Mucosa of descending colon (tissue), 3 donors: ENCODE measurements at regions not wholly inside any gene's neighbourhood (a gene's known extent, or its start where the extent isn't known, plus 50 kb on each side); places are given as distances from the start of the nearest gene placed in this dataset.
A peak's percentile ranks its signal among the peaks of the same experiment; 100 is the strongest.
"Not testable (repeated sequence)": the region's sequence is repeated elsewhere in the genome, so short reads cannot be mapped to it uniquely, and the experiment has no call there.

Experiments
- ATAC-seq: fragments of 200-7000 bp; cut with Tn5 transposase; one replicate; pipeline ENCODE4 v1.9.1; 2020; ENCODE audit warnings: mild to moderate bottlenecking, moderate library complexity
- DNase-seq, 3 donors: peaks; one replicate each; pipeline ENCODE4 v3.0.0-alpha.2; 2020
- H3K36me3 ChIP-seq: fragments of 200-600 bp; one replicate; pipeline ENCODE4 v1.8.0; 2021; ENCODE audit warnings: low read depth, mild to moderate bottlenecking
- H3K4me1 ChIP-seq: fragments of 200-600 bp; one replicate; pipeline ENCODE4 v1.8.0; 2021; ENCODE audit warnings: low read depth, mild to moderate bottlenecking
- H3K4me3 ChIP-seq: fragments of 200-600 bp; one replicate; pipeline ENCODE4 v1.8.0; 2021; ENCODE audit warnings: mild to moderate bottlenecking
- H3K9me3 ChIP-seq: fragments of 200-600 bp; one replicate; pipeline ENCODE4 v1.8.0; 2021; ENCODE audit warnings: mild to moderate bottlenecking
- CTCF ChIP-seq: fragments of 200-600 bp; IDR thresholded peaks from one replicate; pipeline ENCODE4 v1.8.0; 2022; ENCODE audit warnings: antibody characterized with exemption, mild to moderate bottlenecking
- intact Hi-C, 2 donors: fragments of 100-400 bp; cut with DNase I in 1 of 2; cut with micrococcal nuclease in 1 of 2; formaldehyde crosslinking; loops; one replicate each; pipeline versions ENCODE4 v1.11.0 to v1.11.1; 2022; cut with DNase I, micrococcal nuclease
- donor health status: DM: no; HTN: no; CAD: no; lungs with moderate emphysema.
- donor health status: DM: no; HTN: no; CAD: no.
- donor health status: DM: no; HTN: yes; CAD: no.

DNA sequence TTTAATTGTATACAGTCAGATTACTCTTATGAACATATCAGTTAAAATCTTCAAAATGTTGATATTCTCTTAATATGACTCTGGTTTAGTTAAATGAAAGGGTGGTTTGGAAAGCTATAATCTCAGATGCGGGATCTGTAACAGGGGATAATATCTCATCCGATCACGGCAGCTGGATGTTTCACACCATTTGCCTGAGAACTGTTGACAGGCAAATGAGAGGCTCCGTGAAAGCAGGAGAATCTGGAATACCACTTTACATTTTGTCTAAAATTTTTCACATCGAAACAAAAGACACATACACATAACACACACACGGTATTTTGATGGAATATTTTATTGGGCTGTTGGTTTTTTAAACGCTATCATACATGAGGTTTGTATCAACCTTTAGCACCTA, 518.6 kb upstream of the SLC39A10 start:
- H3K9me3 ChIP-seq, result no peaks in the 10 kb centered on the region
- no peaks in the 10 kb centered on the region for H3K36me3 ChIP-seq
- TF ChIP-seq CTCF, result no peak
- DNase-seq (no peak), ATAC-seq (no peak)
- H3K4me1 ChIP-seq, result no peaks in the 10 kb centered on the region
- intact Hi-C loops, result no loop called here
- H3K4me3 ChIP-seq, result no peak overlapping the region

DNA sequence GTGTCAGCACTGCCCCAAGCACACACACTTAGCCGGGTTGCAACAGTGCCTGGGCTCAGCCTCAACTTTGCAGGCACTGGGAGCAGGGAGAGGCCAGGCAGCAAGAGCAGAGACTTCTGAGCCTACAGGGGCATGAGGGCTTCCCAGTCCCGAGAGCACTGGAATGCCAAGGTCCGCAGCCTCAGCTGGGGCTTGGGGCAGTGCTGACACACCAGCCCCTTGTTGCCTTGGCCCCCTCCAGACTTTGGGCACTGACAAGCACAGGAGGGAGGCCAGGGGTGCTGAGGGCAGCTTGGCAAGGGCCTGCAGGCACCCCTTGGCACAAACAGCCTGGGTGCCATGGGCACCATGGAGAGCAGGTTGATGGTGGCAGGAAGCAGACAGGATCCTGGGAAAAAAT, 531.1 kb upstream of the SLC39A10 start:
- H3K4me1 ChIP-seq, H3K4me3 ChIP-seq, ATAC-seq, intact Hi-C loops, H3K9me3 ChIP-seq, H3K36me3 ChIP-seq, DNase-seq: not testable (repeated sequence)

DNA sequence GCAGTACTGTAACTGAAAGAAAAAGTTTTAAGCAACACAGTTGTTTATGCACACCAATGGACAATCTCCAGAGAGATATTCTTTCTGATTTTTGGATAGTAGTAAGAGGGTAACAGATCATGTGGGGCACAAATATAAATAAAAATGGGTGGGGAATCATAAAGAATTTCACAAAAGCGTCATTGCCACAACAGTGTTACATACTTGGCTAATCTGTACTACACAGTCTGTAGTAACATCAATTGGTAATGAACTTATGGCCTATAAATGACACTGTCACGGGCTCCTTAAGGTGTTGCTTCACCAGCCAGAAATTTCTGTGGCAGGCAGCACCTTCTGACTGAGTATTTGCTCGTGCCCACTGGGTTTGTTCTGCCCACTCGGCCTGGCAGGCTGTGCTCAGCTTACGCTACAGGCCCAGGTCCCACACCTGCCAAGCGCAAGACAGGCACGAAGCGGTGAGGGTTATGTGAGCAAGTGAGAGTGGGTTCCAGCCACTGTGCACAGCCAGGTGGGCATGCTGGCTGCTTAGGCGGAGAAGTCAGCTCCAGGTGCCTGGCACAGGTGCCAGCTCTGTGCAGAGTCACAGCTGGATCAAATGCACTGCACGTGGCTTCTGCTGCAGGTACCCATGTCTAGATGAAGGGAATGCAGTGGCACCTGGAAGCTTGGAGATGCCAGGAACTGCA, 532.5 kb upstream of the SLC39A10 start:
- Histone ChIP-seq H3K4me3 (no peak overlapping the region), H3K9me3 (no peaks in the 10 kb centered on the region), H3K4me1 (no peaks in the 10 kb centered on the region), H3K36me3 (no peaks in the 10 kb centered on the region)
- no peak for ATAC-seq
- intact Hi-C loops, result no loop called here
- TF ChIP-seq CTCF, result no peak
- peak in 1 of 3 donors; percentile 32 for DNase-seq

DNA sequence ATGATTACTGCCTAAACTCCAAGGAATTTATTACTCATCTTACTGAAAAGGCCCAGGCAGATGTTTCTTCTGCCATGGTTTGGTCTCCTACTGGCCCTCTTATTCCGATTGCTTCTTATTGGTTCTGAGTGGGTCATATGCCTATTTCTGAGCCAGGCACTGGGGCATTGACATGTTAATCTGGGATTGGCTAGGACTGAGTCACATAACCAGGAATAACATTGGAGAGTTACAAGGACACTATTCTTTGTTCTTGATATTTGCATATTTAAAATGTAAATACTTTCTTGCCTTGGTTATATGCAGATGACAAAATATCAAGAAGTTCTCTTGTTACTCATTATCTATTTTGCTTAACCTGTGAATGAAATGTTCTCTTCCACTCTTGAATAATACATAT, 534.4 kb upstream of the SLC39A10 start:
- intact Hi-C loops, result no loop called here
- no peak for ATAC-seq
- TF ChIP-seq CTCF, result no peak

DNA sequence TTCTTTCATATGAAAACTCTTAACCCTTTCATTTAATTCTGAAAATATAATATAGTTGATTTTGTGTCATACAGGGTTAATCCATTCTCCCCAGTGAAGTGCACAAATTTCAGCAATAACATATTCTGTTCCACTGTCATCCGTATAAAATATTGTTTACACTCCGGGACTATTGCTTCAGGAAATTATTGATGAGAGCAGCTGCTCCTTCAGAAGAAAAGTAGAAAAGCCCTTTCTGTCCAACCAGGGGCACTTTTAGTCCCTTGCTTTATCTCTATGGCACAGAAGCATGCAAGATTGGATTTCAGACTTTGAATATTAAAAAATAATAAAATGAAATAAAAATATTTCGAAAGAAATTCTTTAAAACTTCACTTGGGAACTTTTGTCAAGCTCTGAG, 535.7 kb upstream of the SLC39A10 start:
- Histone ChIP-seq H3K9me3 (no peaks in the 10 kb centered on the region), H3K36me3 (no peaks in the 10 kb centered on the region), H3K4me1 (no peaks in the 10 kb centered on the region), H3K4me3 (no peak overlapping the region)
- no peak for DNase-seq
- intact Hi-C loops, result no loop called here
- no peak for ATAC-seq
- TF ChIP-seq CTCF, result no peak

More for the DNA sequence above, 534.4 kb upstream of the SLC39A10 start:
- Histone ChIP-seq H3K4me3 (no peak overlapping the region), H3K4me1 (no peaks in the 10 kb centered on the region), H3K9me3 (no peaks in the 10 kb centered on the region), H3K36me3 (no peaks in the 10 kb centered on the region)
- no peak for DNase-seq

- Histone ChIP-seq H3K4me1 (no peaks in the 10 kb centered on the region), H3K9me3 (no peaks in the 10 kb centered on the region), H3K36me3 (no peaks in the 10 kb centered on the region), H3K4me3 (no peak overlapping the region)
- intact Hi-C loops, result no loop called here
- ATAC-seq (no peak), DNase-seq (no peak)
- TF ChIP-seq CTCF, result no peak
Observed at GRCh38 chr2:195119231-195119630, 537.8 kb upstream of the SLC39A10 start.
